ENCODE measurements at regions not wholly inside any gene's neighbourhood (a gene's known extent, or its start where the extent isn't known, plus 50 kb on each side); places are given as distances from the start of the nearest gene placed in this dataset.

DNA sequence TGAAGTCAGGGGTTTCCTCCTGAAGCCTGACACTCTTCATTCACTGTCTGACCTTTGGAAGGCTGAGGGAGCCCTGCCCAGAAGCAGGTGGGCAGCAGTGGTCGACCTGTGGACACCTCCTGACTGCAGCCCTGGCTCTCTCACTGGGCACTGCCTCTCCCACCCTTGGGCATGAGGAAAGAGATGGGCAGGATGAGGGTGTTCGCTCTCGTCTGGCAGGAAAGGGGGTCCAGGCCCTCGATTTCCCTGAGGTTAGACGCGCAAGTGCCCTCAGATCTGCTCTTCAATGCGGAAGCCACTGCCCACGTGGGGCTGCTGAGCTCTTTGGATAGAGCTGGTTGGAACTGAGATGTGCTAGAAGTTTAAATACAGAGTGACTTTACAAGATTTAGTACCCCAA lies 171.9 kb downstream of the AHSP start:
- Histone ChIP-seq H3K9ac (ENCODE audit: insufficient read depth in 1 of 2, low read length in 2 of 2) (no peak overlapping the region), H3K27ac (ENCODE audit: low read depth in 1 of 2, low read length in 1 of 2) (no peak overlapping the region), H3K4me1 (ENCODE audit: control insufficient read depth in 5 of 5, insufficient read depth in 5 of 5, low read length in 5 of 5) (peaks cover 0 to 7% (median 2%) of the 10 kb centered on the region in 5 donors), H3K27me3 (ENCODE audit: control insufficient read depth in 3 of 3, insufficient read depth in 3 of 3, low read length in 2 of 3) (peaks cover 0 to 2% (median 0%) of the 10 kb centered on the region in 3 donors), H3K36me3 (ENCODE audit: control insufficient read depth in 4 of 4, insufficient read depth in 4 of 4, low read length in 4 of 4) (peaks cover 0 to 9% (median 4%) of the 10 kb centered on the region in 4 donors), H3K4me3 (no peak overlapping the region), H3K9me3 (ENCODE audit: control insufficient read depth in 4 of 4, insufficient read depth in 3 of 4, low read length in 3 of 4) (no peaks in the 10 kb centered on the region)
- 69 to 70% methylated on average over 8 of the region's 8 CpGs for WGBS, 2 donors
- ATAC-seq (ENCODE audit: insufficient read depth, low FRiP score) (no peak), DNase-seq (no peak)
- TF ChIP-seq, protein P1, sequence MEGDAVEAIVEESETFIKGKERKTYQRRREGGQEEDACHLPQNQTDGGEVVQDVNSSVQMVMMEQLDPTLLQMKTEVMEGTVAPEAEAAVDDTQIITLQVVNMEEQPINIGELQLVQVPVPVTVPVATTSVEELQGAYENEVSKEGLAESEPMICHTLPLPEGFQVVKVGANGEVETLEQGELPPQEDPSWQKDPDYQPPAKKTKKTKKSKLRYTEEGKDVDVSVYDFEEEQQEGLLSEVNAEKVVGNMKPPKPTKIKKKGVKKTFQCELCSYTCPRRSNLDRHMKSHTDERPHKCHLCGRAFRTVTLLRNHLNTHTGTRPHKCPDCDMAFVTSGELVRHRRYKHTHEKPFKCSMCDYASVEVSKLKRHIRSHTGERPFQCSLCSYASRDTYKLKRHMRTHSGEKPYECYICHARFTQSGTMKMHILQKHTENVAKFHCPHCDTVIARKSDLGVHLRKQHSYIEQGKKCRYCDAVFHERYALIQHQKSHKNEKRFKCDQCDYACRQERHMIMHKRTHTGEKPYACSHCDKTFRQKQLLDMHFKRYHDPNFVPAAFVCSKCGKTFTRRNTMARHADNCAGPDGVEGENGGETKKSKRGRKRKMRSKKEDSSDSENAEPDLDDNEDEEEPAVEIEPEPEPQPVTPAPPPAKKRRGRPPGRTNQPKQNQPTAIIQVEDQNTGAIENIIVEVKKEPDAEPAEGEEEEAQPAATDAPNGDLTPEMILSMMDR (IDR thresholded peaks at IDR 0.05; ENCODE audit: control extremely low read depth, extremely low read depth) = no peak

DNA sequence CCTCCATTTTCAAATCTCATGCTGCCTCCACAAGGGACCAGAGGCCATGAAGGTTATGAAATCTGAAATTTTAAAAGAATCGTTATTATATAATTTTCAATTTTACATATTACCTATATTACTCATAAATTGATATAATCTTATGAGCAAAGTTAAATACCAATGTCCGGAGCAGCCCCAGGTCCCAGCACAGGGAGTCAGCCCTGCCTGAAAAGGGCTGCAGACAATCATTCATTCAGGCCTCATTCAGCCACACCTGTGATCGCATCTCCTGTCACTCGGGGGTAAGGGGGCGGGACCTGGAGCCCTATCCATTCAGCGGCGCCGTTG lies 172.5 kb downstream of the AHSP start:
- H3K27me3 ChIP-seq (ENCODE audit: control insufficient read depth in 3 of 3, insufficient read depth in 3 of 3, low read length in 2 of 3) = peaks cover 0 to 2% (median 0%) of the 10 kb centered on the region in 3 donors
- peaks cover 0 to 7% (median 2%) of the 10 kb centered on the region in 5 donors for H3K4me1 ChIP-seq (ENCODE audit: control insufficient read depth in 5 of 5, insufficient read depth in 5 of 5, low read length in 5 of 5)
- H3K9ac ChIP-seq (ENCODE audit: insufficient read depth in 1 of 2, low read length in 2 of 2) = peak overlapping the region in 1 of 2 donors; percentile 44
- no peak overlapping the region for H3K27ac ChIP-seq (ENCODE audit: low read depth in 1 of 2, low read length in 1 of 2)
- H3K36me3 ChIP-seq (ENCODE audit: control insufficient read depth in 4 of 4, insufficient read depth in 4 of 4, low read length in 4 of 4) = peaks cover 0 to 11% (median 5%) of the 10 kb centered on the region in 4 donors
- ATAC-seq (ENCODE audit: insufficient read depth, low FRiP score) = no peak
- DNase-seq = no peak
- WGBS, 2 donors = 16% methylated on average over 8 of the region's 8 CpGs
- TF ChIP-seq, protein P1 (IDR thresholded peaks at IDR 0.05; ENCODE audit: control extremely low read depth, extremely low read depth) = no peak
- peak overlapping the region; percentile 91 for H3K4me3 ChIP-seq
- H3K9me3 ChIP-seq (ENCODE audit: control insufficient read depth in 4 of 4, insufficient read depth in 3 of 4, low read length in 3 of 4) = no peaks in the 10 kb centered on the region

DNA sequence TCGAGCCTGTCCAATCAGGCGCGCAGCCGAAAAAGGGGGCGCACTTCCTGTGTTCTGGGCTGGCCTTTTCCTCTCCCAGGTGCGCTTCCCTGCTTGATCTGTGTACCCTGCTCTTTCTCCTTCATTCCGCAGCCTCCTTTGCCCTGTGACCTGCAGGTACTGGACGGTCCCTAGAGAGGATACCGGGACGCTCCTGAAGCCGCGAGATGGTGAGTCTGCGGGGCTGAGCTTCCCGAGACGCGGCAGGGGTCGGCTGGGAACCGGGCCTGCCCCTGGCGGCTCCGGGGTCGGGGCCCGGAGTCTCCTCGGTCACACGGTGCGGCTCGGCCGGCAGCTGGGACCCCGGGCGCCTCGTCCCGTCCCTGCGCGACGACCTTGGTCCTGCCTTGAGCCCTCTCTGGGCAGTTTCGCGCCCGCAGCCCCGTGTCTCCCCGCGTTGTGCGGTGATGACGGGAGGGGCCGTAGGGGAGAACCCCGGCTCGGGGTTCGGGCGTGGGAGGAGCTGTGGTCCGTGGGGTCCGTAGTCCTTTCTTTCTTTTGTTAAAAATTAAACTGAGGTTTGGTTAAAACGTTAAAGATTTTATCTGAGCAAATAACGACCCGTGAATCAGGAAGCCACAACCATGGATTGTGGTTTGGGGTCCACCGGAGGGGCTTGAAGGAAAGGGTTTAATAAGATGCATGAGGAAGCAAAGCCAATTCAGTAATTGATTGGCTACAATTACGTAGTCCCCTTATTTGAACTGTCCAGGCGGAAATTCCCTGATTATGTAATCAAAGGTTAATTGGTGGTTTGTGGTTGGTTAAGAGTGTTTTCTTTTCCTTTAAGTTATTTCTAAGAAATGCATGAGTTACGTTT lies 172.8 kb upstream of the ZNF267 start:
- DNase-seq = peak; percentile 70 to 82 (median 82)
- WGBS, 2 donors = 1% methylated on average over 52 to 56 of the region's 56 CpGs
- peaks cover 0 to 2% (median 0%) of the 10 kb centered on the region in 3 donors for H3K27me3 ChIP-seq (ENCODE audit: control insufficient read depth in 3 of 3, insufficient read depth in 3 of 3, low read length in 2 of 3)
- H3K36me3 ChIP-seq (ENCODE audit: control insufficient read depth in 4 of 4, insufficient read depth in 4 of 4, low read length in 4 of 4) = peaks cover 0 to 17% (median 6%) of the 10 kb centered on the region in 4 donors
- peaks cover 0 to 7% (median 2%) of the 10 kb centered on the region in 5 donors for H3K4me1 ChIP-seq (ENCODE audit: control insufficient read depth in 5 of 5, insufficient read depth in 5 of 5, low read length in 5 of 5)
- peak overlapping the region; percentile 44 to 83 for H3K9ac ChIP-seq (ENCODE audit: insufficient read depth in 1 of 2, low read length in 2 of 2)
- H3K4me3 ChIP-seq = peak overlapping the region; percentile 91
- no peaks in the 10 kb centered on the region for H3K9me3 ChIP-seq (ENCODE audit: control insufficient read depth in 4 of 4, insufficient read depth in 3 of 4, low read length in 3 of 4)
- TF ChIP-seq, protein P1 (IDR thresholded peaks at IDR 0.05; ENCODE audit: control extremely low read depth, extremely low read depth) = no peak
- peak; percentile 91 for ATAC-seq (ENCODE audit: insufficient read depth, low FRiP score)
- peak overlapping the region in 1 of 2 donors; percentile 83 for H3K27ac ChIP-seq (ENCODE audit: low read depth in 1 of 2, low read length in 1 of 2)

Data from lung (tissue), 11 donors.